GM23248 (cell line): ENCODE measurements at regions not wholly inside any gene's neighbourhood (a gene's known extent, or its start where the extent isn't known, plus 50 kb on each side); places are given as distances from the start of the nearest gene placed in this dataset.

Experiments
- EZH2 ChIP-seq: fragments of 200-600 bp; sonication (generic); IDR thresholded peaks from 2 replicates; pipeline ENCODE4 v1.6.1; 2018; ENCODE audit warnings: antibody characterized with exemption, mild to moderate bottlenecking; ENCODE audit not compliant: insufficient read depth, poor library complexity, severe bottlenecking
- EZH2phosphoT487 ChIP-seq: fragments of 200-600 bp; sonication (generic); IDR thresholded peaks from 2 replicates; pipeline ENCODE4 v1.6.1; 2018; ENCODE audit warnings: antibody characterized with exemption, moderate library complexity, mild to moderate bottlenecking, low read depth; ENCODE audit not compliant: insufficient read depth

GRCh38 chr20:4076671-4077070 is 61.3 kb upstream of the RNF24 start:
- TF ChIP-seq EZH2 (no peak), EZH2phosphoT487 (no peak)
